ENCODE measurements at regions not wholly inside any gene's neighbourhood (a gene's known extent, or its start where the extent isn't known, plus 50 kb on each side); places are given as distances from the start of the nearest gene placed in this dataset.

DNA sequence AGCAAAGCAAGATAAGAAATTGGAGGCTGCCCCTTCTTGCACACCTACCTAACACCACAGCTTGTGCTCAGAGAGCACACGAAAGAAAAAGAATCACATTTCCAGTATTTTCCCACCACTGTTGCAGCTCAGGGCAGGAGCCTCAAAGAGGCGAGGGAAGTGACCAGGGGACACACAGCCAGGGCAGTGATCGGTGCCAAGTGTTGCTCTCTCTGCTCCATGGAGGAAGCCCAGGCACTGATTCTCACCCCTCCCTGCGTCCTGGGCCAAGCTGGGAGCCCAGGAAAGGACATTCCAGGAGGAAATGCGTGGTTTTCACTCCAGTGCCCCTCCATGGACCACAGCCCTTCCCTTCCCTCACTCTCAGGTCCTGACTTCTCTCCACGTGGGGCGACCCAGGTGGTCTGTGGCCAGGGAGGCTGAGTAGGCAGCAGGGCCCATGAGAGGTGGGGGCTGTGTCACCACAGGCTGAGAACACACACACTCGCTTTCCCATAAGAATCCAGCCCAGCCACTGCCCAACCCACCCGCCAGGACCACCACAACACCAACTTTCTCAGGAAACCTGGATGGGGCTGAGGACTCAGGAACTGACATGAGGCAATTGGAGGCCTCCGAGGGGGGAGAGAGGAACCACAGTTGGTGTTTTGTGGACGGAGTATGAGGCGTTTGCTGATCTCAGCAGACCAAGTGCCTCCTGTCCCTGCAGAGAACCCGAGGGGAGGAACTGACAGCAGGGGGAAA lies 81.7 kb upstream of the MAFB start:
- DNase-seq: no peak

DNA sequence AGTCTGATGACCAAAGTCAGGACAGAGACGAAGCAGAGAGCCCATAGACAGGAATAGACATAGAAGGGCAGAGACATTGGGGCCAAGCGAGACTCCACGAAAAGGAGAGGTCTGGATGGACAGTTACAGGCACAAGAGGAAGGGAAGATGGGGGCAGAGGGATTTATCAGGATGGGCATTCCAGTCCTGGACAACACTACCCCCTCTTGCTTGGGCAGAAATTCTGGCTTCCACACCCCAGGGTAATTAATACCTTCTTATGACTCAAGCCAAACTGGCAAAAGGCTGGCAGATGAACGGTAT lies 82.2 kb upstream of the MAFB start:
- no peak for DNase-seq

DNA sequence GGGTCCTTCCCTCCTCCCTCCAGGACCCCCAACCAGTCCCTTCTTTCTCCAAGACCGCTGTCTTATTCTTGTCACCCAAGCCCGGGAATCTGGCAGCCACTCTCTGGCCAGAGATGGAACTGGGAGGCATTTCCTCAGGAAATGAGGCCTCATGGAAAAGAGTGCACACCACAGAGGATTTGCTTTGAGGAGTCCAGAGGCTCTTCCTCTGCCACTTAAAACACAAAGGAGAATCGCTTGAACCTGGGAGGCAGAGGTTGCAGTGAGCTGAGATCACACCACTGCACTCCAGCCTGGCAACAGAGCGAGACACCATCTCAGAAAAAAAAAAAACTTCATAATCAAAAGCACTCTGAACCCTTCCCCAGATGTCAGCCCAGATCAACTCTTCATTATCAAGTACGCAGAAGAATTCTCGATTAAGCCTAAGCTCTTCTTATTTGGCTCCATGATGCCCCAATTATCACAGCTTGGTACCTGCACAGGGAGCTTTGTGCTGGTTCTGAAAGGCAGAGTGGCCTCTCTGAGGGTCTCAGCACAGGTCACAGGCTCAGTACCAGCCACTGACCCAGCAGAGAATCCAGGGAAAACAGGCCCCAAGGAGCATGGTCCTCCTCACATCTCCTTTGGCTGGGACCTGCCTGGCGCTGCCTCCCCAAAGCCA lies 82.9 kb upstream of the MAFB start:
- no peak for DNase-seq

DNA sequence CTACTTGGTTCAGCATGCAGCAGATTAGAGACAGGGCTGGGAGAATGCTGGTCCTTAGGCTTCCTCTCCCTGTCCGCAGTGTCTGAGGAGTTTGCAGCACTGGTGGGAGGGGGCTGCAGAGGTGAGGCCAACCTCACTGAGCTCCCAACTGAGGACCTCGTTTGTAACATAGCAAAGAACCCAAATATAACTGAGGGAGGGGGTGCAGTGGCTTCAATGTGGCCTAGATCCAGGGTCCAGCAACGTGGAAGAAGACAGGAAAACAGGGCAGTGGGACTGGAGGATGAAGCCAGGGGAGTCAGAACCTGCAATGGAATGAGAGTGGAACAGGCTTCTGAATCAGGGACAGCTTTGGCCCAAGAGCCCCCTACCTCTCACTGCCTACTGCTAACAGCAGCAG lies 84.3 kb upstream of the MAFB start:
- no peak for DNase-seq

DNA sequence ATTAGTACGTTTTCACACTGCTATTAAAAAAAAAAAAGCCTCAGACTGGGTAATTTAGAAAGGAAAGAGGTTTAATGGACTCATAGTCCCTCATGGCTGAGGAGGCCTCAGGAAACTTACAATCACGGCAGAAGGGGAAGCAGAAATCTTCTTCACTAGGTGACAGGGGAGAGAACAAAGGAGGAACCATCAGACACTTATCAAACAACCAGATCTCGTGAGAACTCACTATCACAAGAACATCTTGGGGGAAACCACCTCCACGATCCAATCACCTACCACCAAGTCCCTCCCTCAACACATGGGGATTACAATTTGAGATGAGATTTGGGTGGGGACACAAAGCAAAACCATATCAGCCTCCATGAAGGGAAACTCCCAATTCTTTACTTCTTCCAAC lies 85.2 kb upstream of the MAFB start:
- no peak for DNase-seq

DNA sequence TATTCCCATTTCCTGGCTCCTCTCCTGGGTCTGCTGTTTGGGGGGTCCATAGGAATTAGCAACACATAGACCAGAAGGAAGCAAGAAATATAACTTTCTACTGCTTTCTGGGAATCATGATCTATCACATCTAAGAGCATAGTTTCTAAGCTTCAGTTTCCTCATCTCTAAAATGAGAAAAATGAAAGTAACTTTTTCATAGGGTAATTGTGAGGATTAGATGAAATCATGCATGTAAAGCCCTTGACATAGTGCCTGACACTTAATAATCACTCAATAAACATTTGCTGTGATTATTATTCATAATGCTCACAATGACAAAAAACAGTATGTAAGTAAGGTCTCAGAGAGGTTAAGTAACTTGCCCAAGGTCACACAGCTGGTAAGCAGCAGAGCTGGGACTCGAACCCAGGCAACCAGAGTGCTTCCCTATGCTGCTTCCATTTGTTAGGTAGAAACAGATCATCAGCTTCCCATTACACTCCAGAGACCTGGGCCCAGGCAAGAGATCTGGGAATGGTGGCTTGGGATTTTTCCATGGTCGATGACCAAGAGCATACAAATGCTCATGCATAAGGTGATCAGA lies 86.6 kb upstream of the MAFB start:
- no peak for DNase-seq

DNA sequence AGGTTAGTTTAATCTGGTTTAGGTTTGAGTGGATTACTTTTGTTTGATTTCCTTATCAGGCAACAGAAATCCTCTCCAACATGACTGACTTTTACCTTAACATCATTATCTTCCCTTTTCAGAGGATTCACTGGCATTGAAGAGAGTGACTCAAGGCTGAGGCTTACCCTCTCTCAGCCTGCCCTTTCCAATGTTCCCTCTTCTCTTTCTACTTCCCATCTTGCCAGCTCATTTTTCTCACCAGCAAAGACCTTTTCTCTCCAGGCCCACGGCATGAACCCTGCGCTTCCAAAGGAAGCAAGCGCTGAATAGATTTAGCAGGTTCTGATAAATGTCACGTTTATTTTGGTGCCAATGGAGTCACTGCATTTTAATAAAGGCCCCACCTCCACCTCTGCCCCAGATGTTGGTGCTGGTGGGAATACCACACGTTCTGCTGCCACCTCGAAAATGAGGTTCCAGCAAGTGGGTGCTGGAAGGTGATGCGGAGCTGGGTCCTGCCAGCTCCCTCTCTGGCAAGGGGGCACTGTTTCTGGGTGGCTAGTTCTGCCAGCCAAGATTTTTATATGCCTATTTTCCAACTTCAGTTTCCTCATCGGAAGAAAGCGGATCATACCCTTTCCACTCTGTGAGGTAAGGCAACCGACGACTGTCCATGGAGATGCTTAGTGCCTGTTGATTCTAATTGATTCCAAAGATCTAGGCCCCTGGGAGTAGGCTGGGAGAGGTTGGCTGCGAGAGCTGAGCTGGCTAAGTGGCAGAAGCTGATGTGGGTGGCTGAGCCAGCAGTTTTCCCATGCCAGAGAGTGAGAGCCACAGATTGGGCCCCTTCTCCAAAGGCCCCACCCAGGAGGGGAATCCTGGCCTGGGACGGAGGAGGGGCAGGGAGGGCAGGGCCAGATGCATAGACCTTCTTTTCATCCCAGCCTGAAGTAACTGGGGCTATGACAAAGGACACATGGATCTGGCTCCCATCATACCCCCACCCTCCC lies 87.7 kb upstream of the MAFB start:
- DNase-seq: no peak

DNA sequence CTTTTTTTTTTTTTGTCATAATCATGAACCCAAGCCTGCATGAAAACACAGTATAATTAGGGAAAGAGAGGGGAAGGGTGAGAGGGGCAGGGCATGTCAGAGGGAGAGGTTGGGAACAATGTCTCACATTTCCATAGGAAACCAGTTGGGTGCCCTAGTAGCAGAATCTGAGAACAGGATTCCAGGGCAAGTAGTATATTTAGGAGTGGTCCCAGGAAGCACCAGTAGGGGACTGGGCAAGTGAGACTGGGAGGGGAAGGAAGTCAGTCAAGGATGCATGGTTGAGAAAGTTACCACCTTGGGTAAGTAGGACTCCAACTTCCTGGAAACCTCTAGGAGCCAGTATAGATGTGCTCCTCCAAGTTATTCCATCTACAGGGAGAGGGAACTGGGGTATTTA lies 88.6 kb upstream of the MAFB start:
- DNase-seq: no peak

DNA sequence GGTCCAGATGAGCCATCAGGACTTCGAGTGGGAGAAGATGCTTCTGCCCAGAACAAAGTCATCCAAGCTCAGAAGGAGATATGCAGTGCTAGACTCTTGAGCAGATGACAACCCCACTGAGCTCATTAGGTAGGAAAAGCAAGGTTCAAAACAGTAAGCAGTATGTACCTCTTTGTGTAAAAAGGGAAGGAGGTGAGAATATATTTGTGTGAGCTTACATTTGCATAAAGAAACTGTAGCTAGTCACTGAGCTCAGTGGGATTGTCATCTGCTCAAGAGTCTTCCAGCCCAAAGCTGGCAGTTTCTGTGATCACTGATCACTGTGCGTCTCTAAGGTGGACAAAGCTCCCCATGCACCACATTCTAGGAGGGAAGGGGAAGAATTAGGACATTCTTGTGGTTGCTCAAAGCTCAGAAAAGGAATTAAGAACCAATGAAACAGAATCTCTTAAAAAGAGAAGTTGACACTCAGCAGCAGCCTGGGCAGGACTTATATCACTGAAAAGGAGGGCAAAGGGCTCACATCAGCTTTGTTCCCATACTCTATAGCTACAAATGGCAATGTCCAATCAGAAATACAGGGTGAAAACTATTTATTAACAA lies 90.0 kb upstream of the MAFB start:
- no peak for DNase-seq

DNA sequence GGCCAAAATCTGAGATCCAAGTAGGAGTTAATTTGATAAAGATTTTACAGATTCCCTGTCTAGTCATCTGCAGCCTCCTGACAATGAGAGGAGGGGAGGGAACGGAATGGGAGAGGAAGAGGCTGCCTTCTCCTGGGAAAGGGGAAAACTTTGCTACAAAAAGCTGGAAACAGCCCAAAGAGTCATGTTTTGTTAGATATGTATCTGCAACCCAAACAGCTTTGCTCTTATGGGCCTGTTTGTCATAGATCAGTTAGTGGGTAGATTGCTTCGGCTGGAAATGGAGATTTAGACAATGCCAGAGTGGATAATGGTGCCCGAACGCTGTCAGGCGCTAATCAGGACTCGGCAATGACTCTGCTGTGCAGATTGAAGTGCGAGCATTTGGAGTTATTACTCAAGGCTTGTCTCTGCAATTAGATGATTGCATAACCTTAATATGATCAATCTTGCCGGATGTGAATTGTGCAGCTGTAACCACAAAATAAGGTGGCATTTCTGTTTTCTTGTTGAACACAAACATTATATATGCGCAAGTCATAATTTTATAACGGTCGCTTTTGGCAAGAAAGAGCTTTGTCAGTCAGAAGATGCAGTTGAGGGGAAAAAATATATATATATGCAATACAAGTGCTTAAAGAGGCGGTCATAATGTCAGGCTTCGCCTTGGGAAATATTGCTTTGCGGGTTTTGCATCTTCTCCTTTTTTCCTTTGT lies 92.4 kb upstream of the MAFB start:
- no peak for DNase-seq

DNA sequence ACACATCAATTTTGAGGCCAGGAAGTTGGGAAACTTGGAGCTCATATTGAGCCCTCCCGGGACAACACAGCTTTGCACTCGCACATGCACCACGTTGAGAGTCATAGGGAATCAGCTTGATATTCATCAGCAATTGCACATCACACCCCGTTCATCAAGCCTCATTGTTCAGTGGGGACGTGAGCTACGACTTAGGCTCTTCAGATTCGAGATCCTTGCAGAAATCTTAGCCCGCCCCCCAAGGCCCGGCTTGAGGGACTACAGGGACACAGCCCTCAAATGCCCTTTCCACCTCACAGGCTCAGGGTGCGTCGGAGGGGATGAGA lies 93.0 kb upstream of the MAFB start:
- DNase-seq: no peak

DNA sequence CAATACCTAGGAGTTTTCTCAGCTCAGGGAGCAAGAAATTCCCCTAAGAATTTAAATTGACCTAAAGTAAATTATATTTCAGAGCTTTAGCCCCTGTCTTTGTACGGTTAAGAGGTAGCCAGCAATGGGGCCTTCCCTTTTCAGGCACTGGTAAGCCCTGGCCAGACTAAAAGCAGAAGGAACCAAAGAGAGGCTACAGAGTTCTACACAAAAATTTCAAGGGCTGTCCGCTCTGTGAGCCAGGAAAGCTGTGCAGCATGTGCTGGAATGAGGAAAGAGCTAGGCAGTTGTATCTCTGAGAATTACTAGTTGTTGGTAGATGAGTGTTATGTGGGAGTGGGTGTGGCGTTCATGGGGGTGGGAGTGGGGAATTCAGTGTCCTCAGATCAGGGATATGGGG lies 96.3 kb upstream of the MAFB start:
- DNase-seq: no peak

DNA sequence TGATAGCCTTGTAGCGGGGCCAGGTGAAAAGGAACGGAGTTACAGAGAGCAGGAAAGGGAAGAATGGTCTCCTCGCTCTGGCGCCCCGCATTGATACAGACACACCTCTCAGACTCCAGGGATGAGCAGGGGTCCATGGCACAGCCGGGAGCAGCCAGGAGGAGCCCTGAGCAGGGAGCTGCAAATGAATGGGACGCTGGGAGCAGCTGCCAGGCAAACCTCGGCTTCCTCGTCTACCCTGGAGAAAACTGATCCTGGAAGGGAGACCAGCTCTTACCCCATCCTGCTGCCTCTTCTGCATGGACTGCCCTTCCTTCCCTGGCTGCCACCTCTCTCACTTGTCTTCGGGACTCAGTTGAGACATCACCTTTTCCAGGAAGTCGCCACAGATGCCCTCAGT lies 97.3 kb upstream of the MAFB start:
- DNase-seq: no peak

DNA sequence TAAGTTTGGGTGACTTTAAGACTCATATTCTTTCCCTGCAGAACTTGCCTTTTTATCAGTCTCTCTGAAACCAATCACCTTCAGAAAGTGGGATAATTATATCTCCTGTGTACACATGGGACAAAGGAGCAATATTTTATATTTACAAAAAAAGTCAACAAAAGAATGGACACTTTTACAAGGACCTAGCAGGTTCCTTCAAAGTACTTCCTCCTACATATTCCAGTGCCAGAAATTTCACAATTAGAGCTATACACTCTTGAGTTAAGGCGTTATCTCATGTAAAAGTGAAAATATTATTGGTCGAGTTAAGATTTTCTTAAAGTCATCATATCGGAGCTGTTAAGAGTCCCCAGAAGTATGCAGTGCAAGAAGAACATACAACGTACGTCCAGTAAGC lies 98.9 kb upstream of the MAFB start:
- DNase-seq: no peak

DNA sequence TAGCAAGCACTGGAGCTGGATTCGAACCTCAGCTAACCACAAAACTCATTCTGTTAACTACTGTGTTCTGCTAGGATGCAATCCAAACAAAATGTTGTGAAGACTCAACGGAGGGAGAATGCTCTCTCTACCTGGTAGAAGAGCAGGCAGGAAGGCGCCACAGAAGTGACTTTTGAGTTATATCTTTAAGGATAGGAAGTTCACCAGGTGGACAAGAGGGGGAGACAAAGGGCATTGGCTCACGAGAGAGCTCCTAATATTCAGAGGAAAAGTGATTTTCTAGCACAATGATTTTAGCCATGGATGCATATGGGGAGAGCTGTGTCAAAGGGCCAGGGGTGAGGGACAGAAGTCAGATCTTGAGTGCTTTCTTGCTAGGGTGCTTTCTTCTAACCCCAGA lies 108.4 kb upstream of the MAFB start:
- DNase-seq: peak; percentile 38

DNA sequence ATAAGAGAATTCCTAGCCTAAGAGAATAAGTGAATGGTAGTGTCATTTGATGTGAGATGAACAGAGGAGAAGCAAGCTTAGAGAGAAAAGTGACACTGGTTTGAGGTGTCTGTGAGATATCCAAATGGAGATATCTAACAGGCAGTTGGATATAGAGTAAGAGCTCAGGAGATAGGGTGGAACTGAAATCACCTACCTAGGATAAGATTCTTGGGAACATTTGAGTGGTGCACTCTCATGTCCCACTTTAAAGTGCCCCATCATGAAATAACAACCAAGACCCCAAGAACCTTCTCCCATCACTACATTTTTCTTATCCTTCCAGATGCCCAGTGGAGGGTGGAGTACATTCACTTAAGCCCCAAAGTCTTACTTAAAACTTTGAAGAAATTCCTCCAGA lies 109.0 kb upstream of the MAFB start:
- no peak for DNase-seq

DNA sequence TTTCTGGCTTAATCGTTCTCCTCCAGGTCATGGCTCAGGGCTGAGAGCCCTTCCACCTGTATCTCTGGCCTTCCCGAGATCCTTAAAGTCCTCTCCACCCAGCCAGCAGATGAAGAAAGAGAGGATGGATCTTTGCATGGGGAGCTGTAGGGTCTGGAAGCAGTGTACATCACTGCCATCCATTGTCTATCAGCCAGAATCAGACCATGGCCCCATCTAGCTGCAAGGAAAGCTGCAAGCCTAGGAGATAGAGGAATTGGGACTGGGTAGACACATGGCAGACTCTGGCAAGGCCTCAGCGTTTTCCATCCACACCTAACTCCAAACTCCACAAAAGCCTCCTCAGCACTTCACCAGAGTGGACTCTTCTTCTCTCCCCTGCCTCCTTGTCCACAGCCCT lies 113.8 kb upstream of the MAFB start:
- DNase-seq: no peak

DNA sequence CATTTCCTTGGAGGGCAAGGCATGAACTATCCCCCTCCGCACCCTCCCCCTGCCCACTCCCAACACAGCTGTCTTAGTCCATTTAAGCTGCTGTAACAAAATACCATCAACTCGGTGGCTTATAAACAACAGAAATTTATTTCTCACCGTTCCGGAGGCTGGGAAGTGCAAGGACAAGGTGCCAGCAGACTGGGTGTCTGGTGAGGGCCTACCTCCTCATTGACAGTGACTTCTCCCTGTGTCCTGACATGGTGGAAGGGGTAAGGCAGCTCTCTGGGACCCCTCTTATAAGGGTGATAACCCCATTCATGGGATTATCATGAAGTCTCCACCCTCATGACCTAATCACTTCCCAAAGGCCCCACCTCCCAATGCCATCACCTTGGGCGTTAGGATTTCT lies 114.3 kb upstream of the MAFB start:
- DNase-seq: no peak

DNA sequence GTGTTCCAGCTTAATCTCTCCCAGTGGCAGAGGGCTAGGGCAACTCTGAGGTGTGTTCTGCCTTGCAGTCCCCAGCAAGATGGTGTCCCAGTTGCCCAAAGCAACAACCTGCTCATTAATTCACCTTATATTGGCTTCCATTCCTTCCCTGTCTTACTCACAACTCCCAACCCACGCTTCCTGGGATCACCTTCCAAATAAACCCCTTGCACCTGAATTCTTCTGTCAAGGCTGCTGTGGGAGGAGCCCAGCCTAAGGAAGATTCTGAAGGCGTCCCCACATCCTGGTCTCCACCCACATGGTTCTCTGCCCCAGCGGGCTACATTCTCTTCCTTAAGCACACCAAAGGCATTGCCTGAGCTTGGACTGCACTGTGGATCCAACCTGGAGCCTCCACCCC lies 116.6 kb upstream of the MAFB start:
- no peak for DNase-seq

DNA sequence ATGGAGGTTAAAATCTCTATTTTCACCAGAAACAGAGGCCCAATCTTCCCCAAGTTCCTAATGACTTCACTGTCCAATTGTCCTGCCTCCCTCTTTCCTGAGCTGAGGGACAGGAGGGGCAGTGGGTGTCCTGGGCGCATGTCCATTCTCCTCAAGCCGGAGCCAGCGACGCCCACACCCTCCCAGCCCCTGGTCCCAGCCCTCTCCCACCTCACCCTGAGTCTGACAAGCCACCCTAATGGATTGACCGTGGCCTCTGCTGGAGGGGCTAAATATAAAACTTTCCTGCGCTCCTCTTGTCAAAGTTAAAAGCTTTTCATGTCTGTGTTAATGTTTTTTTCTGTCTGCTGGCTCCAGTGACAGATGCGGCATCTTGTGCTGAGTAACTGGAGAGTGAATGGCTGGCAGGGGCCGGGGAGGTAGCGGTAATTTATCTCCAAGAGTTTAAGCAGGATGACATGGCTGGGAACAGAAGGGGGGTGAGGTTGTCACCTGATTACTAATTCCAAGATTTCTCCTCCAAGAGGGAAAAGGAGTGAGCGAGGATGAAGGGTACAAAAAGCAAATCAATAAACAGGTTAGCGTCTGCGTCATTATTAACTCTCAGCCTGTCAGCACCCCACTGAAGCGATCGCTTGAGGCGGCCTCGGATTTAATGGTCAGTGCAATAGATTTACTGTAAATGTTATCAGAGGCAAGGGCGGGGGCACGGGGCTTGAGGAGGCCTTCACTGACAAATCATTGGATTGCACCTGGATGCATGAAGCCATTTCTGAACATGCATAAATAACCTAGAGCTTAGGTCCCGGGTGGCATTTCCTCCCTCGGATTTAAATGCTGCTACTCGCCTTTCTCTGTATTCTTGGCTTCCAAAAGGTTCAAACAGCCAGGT lies 118.1 kb upstream of the MAFB start:
- DNase-seq: no peak

DNA sequence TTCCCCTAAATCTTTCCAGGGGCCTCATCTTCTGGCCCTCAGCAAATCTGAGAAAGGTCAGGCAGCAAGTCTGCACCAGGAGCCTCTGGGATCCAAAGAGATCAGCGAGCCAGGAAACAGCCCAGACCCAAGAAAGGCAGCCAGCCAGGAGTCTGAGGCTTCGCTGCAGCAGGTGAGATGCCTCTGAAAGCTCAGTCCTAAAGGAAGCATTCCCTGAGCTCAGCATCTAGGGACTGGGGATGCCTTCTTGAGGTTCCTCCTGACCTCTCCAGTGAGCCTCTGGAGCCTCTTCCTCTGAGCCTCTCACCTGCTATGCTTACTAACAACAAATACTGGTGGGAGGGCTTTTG lies 118.8 kb upstream of the MAFB start:
- DNase-seq: no peak

DNA sequence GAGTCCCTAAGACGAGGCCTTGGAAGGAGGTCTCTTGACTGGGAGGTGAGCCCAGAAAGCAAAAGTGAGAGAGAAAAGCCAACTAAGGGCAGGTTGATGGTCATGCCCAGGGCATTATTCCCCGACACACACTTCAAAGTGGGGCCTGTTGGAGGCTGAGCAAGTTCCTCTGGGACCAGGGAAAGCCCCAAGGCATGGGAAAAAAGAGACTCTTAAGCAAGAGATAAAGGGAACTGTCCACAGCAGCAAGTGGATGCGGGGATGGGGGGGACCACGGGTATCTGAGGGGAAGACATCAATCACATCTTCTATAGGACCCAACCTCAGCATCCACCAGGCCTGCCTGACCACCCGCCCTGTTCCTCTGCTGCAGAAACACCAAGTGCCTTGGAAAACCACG lies 119.9 kb upstream of the MAFB start:
- no peak for DNase-seq

Data from DMS53 (cell line).